HG03159 (cell line): ENCODE measurements at regions not wholly inside any gene's neighbourhood (a gene's known extent, or its start where the extent isn't known, plus 50 kb on each side); places are given as distances from the start of the nearest gene placed in this dataset.
"Not testable (repeated sequence)": the region's sequence is repeated elsewhere in the genome, so short reads cannot be mapped to it uniquely, and the experiment has no call there.

Experiments
- ATAC-seq: cut with Tn5 transposase; IDR thresholded peaks from one replicate; pipeline ENCODE4 v1.9.1; 2021; ENCODE audit warnings: mild to moderate bottlenecking, moderate library complexity; ENCODE audit not compliant: unreplicated experiment

DNA sequence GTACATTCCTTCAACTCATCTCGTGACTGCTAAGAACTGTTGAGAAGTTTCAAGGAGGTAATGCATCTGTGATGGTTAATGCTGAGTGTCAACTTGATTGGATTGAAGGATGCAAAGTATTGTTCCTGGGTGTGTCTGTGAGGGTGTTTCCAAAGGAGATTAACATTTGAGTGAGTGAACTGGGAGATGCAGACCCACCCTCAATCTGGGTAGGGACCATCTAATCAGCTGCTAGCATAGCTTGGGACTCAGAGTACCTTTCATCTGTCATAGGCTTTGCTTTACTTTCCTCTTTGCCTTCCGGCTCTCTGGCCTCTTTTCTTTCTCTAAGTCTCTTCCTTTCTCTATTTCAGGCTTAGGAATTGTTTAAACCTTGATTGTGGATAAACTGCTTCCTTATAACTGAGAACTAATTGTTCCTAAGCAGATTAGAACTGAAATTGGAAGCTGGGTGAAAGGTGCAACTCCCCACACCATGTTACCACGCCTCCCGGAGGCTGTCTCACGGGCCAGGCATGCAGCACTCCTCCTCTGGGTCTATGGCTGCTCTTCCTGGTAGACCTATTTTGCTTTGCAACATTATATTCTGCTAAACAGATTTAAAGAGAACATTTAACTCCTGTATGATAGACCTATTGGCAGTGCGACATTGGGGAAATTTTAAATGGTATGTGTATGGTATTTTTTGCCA, 298.2 kb downstream of the CCSER2 start:
- no peak for ATAC-seq

- no peak for ATAC-seq
These were observed 304.5 kb downstream of the CCSER2 start for GRCh38 chr10:84632866-84633265.

GRCh38 chr10:84634636-84635035, 306.2 kb downstream of the CCSER2 start:
- ATAC-seq, result no peak

- ATAC-seq, result not testable (repeated sequence)
These were observed 322.2 kb downstream of the CCSER2 start for GRCh38 chr10:84650628-84651027.

DNA sequence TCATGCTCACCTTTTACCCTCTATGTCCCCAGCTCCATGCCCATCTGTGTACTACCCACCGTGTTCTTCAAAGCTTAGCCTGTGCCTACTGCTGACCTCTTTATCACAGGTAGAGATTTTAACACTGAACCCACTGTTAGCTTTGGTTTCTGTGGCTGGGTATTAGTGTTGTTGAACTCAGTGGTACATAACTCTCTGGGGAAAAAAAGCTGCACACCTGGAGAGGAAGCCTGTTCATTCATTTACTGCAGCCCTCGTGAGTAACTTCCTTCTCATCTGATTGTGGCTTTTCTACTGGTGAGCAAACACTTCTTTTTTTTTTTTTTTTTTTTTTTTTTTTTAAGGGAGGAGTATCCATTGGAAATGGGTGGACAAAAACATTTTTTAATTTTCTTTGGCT, 326.3 kb downstream of the CCSER2 start:
- peak; percentile 93 for ATAC-seq

DNA sequence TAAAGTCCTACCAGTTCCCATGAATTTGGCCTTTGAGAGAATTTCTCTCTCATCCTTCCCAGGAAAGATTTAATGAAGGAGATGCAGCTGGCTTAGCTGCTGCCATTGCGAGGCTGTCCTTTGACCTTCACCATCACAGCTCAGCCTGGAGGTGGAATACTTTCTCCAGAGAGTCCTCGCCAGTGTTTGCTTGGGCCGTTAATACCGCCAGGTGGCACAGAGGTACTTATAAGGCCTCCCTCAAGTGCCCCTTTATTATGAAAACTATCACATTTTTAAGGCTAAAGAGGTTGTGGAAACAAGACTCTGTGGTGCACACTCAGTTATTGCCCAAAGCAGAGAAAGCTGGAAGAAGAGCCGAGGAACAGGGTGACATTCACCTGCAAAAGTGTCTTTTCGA, 330.6 kb downstream of the CCSER2 start:
- no peak for ATAC-seq

DNA sequence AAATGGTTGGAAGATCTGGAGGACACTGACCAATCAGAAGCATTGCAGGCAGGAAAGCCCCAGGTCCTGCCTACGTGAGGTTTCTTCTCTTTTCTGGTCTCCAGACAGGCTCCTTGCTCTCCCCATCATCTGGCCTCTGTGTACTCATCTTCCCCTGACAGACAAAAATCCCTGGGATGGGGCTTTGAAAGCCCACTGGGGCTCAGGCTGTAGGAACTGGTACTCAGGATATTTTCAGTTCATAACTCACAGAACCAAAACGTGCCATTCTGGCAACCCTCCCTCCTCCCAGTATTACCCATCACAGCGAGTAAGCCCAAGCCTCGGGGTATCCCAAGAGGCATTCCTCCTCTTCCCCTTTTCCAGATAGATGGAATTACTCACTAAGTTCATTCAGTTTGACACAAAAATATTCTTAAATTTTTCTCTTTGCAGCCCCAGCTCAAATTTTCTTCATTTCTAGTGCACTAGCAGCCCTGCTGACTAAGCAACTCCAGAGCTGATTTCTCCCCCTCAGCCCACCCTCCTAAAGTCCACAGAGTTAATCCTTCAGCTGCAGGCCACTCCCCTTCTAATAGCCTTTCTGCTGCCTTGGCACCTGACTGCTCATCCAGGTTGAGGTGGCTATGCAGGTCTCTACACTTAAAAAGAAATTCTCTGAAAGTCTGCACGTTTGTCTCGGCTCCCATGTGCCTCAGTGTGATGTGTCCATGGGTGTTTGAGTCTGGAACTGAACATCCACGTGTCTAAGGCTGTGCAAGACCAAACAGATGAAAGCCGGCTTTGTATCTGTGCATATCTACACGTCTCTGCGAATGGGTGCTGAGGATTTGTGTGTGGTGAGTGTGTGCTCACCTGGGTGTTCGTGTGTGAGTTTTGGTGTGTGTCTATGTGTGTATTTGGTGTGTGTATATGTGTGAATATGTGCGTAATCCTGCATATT, 331.4 kb downstream of the CCSER2 start:
- no peak for ATAC-seq

- no peak for ATAC-seq
These were observed 332.2 kb downstream of the CCSER2 start for GRCh38 chr10:84660450-84661159.

- no peak for ATAC-seq
These were observed 336.8 kb downstream of the CCSER2 start for GRCh38 chr10:84665211-84665610.

- ATAC-seq, result peak; percentile 74
These were observed 337.6 kb downstream of the CCSER2 start for GRCh38 chr10:84665883-84666463.

DNA sequence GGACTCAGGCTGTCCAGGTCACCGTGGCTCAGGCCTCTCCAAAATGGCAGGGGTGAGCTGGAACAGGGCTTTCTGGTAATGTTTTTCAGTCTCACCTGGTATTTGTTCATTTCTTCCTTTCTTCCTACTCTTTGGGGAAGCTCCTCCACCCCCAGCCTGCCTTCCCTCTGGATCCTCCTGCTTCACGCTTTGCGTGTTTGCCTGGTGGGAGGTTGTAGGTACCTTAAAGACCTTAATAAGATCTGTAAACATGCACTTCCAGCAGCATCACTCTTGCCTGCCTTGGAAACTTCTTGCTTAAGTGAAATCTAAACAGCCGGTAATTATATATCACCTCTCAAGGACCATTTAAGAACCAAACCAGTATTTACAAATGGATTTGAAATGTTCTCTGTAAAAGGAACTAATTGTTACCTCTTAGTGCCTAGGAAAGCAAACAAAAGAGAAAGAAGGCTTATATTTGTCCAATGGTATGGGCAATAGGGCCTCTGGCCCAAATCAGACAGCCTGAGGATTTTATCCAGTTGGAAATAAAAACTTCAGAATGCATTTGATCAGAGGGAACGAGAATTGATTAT, 339.9 kb downstream of the CCSER2 start:
- no peak for ATAC-seq

- no peak for ATAC-seq
These were observed 346.7 kb downstream of the CCSER2 start for GRCh38 chr10:84675060-84675459.

DNA sequence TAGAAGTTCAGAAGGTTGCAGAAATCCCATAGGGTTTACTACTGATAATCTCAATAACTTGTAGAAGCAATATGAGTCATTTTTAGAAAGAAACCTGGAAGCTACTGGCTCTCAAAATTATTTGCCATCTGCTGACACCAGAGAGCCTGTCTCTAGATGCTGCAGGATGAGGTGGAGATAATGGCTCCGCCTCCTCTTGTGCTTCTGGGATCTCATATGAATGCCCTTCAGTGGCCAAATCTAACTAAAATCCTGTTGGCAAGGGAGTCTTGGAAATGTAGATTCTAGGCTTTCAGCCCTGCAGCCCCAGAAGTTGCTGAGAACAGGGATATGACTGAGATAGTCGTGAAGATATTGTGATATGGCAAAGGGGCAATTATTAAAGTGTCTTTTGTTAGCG, 348.1 kb downstream of the CCSER2 start:
- ATAC-seq, result no peak

- no peak for ATAC-seq
These were observed 353.4 kb downstream of the CCSER2 start for GRCh38 chr10:84681781-84682180.

DNA sequence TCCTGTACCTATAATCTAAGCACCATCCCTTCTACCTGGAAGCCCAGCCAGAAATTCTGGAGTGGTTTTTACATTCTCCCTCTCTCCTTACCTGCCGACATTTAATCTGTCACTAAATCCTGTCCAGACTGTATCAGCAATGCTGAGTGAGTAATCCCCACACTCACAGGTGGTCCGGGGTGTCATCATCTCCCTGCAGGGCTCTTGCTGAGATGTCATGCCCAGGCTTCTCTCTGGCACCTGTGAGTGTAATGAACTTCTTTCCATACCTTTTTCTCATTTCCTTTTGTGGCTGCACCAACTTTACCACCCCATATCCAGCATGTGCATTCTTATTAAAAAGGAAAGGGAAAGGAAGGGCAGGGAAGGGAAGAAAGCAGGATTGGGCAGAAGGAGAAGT, 355.2 kb downstream of the CCSER2 start:
- no peak for ATAC-seq

DNA sequence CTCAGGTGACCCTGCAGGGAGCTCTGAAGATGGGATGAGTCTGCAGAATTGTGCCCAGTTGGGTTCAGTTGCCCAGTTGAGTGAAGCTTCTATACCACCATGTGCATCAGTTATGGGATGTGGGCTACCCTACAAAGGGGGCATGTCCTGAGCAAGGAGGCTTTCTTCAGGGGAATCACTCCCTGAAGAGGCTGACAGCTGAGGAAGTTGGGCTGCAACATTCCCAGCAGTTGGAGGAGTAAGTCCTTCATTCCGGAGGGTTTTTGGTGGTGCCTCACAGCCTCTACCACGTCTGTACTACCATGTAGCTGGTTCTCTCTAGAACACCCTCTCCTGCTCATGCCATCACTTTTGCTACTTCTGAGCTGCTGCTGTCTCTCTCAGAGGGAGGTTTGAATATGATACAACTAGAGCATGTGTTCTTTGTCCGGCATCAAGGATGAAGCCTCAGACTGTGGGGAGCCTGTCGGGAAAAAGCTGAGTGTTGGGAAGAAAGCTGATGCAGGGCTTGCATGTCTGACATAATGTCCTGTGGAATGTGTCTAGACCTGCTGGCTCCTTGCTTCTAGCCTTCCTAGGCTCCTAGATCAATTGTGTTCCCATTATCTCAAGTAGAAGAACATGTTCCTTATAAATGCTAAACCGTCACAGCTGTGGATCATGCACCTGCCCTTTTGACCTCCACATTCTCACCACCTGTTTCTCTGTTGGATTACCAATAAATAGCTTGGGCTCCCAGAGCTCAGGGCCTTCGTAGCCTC, 355.8 kb downstream of the CCSER2 start:
- no peak for ATAC-seq

DNA sequence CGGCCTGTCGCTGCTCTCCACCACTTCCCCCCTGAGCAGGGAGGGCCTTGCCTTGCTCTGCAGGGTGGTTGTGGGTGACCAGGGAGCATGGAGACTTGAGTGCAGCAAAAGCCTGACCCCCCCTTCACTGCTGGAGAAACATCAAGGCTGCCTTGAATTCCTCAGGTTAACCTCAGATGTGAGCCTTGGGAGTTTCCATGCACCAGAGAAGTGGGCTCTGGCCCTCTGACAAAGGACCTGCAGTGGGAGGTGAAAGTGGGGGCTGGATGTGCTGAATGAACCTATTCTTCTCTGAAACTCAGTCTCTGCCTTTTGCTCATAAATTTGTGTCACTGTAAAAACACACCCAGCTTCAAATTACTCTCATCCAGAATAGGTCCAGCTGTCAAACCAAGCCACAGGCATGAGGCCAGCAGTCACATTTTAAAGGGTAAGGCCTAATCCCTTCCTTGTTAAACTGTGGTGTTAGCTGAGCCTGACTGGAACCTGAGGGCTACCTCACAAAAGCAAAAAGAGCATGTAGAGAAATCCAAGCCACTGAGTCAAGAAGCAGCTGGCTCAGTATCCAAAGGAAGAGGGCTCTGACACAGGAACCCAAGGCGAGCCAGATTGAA, 356.8 kb downstream of the CCSER2 start:
- ATAC-seq, result no peak

GRCh38 chr10:84693006-84693405, 364.6 kb downstream of the CCSER2 start:
- ATAC-seq, result no peak

DNA sequence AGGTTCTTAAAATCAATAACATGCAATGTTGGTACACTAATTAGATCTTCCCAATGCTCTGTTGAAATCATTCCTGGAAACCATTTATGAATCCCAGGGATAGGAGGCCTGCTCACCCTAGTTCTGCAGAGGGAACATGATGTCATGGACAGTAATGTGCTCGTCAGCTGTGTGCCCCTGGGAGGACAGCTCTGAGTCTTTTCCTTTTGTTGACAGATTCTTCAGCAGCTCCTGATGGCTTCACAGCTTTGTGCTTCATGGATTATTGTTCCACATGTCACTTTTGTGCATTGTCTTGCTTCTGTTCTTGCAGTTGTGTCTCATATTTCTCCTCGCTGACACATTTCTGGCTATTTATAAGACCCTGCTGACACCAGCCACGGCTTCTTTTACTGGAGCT, 367.5 kb downstream of the CCSER2 start:
- ATAC-seq, result no peak

- no peak for ATAC-seq
These were observed 368.2 kb downstream of the CCSER2 start for GRCh38 chr10:84696610-84697009.
